ENCODE measurements at regions not wholly inside any gene's neighbourhood (a gene's known extent, or its start where the extent isn't known, plus 50 kb on each side); places are given as distances from the start of the nearest gene placed in this dataset.

- peak; percentile 71 for TF ChIP-seq PAXIP1 (CRISPR knock-in tag; conservative IDR thresholded peaks at IDR 0.05)
- no peak for TF ChIP-seq ZNF124 (CRISPR knock-in tag; IDR thresholded peaks at IDR 0.05)
- no peak for TF ChIP-seq POLR2AphosphoS5 (IDR thresholded peaks at IDR 0.05; ENCODE audit: low read depth, low read length)
- no peak for TF ChIP-seq NPAS2 (CRISPR knock-in tag; IDR thresholded peaks at IDR 0.05; ENCODE audit: borderline replicate concordance)
- peak; percentile 94 for TF ChIP-seq GATA4 (IDR thresholded peaks at IDR 0.05; ENCODE audit: borderline replicate concordance, low read depth)
- no peak for TF ChIP-seq KDM5B (CRISPR knock-in tag; IDR thresholded peaks at IDR 0.05; ENCODE audit: borderline replicate concordance)
- peak; percentile 28; the same call in 1 of the 2 replicates for TF ChIP-seq FOXJ3 (CRISPR knock-in tag; IDR thresholded peaks at IDR 0.05; ENCODE audit: borderline replicate concordance)
- TF ChIP-seq SPEN (CRISPR knock-in tag; IDR thresholded peaks at IDR 0.05; ENCODE audit: low read depth): no peak
Observed at GRCh38 chr11:81039916-81040524, 1599.2 kb upstream of the TENM4 start (continued).

- intact Hi-C loops (cut with micrococcal nuclease; ENCODE audit: unreplicated experiment): no loop called here
- WGBS (ENCODE audit: low lambda C conversion rate): 60% methylated on average over 3 of the region's 3 CpGs
- ChIA-PET CTCF (ENCODE audit: low intra/inter-chr PET ratio, low total read pairs) (no interaction called here), POLR2A (no interaction called here)
- Histone ChIP-seq H3K4me1 (ENCODE audit: insufficient read depth, low read length) (peaks cover 20% of the 10 kb centered on the region), H3K27ac (ENCODE audit: extremely low read length, insufficient read depth, low read length) (no peak overlapping the region), H3K4me3 (replicated peaks in 1 of 3; ENCODE audit: insufficient read depth in 1 of 3, low read depth in 2 of 3, low read length in 3 of 3) (no peak overlapping the region), H3K9me3 (ENCODE audit: low read length) (peaks cover 48% of the 10 kb centered on the region), H4K20me1 (ENCODE audit: insufficient read depth, low read length) (no peaks in the 10 kb centered on the region), H3K4me2 (ENCODE audit: low read depth, low read length) (no peak overlapping the region), H3K27me3 (ENCODE audit: control insufficient read depth in 1 of 2, insufficient read depth in 2 of 2, low read length in 2 of 2) (no peaks in the 10 kb centered on the region), H3K9ac (ENCODE audit: insufficient read depth, low read depth, low read length) (no peak overlapping the region), H2AFZ (ENCODE audit: low read length) (no peak overlapping the region), H3K36me3 (replicated peaks in 1 of 2; ENCODE audit: control insufficient read depth in 1 of 2, insufficient read depth in 2 of 2, low read length in 2 of 2) (no peaks in the 10 kb centered on the region), H3K79me2 (ENCODE audit: insufficient read depth, low read length) (no peaks in the 10 kb centered on the region)
- ATAC-seq (no peak), DNase-seq (ENCODE audit: low spot score) (no peak), FAIRE-seq (no peak)
- TF ChIP-seq RERE (CRISPR knock-in tag; IDR thresholded peaks at IDR 0.05; ENCODE audit: low read depth): no peak
- in situ Hi-C loops (cut with HindIII; ENCODE audit: extremely low pct_ligation_motif_present, low pct_unique_long_range_greater_than_20kb): no loop called here
- no TSS peak for BruUV-seq (replicated peaks)
Observed at GRCh38 chr11:81036168-81036870, 1595.5 kb upstream of the TENM4 start.
